LNCaP clone FGC (cell line): ENCODE measurements at regions not wholly inside any gene's neighbourhood (a gene's known extent, or its start where the extent isn't known, plus 50 kb on each side); places are given as distances from the start of the nearest gene placed in this dataset.

Experiments used
- DNase-seq: peaks from one replicate; pipeline ENCODE4 v3.0.0-alpha.2; 2011; ENCODE audit warnings: low read depth
- H3K4me3 ChIP-seq: 2 replicates; pipeline ENCODE4 v1.5.1; 2011; ENCODE audit warnings: mild to moderate bottlenecking, low read depth, low read length, control low read depth
- CTCF ChIP-seq: IDR thresholded peaks from 2 replicates; pipeline ENCODE4 v1.5.1; 2012; ENCODE audit warnings: mild to moderate bottlenecking; ENCODE audit not compliant: control insufficient read depth, insufficient read depth; ENCODE audit errors: extremely low read depth

GRCh38 chr1:30475966-30476365 is 247.4 kb downstream of the MATN1 start:
- no peak for DNase-seq
- no peak overlapping the region for H3K4me3 ChIP-seq
- TF ChIP-seq CTCF = no peak

GRCh38 chr1:30475201-30475600 is 248.2 kb downstream of the MATN1 start:
- no peak for DNase-seq
- H3K4me3 ChIP-seq = no peak overlapping the region
- no peak for TF ChIP-seq CTCF

- DNase-seq = no peak
- no peak for TF ChIP-seq CTCF
- no peak overlapping the region for H3K4me3 ChIP-seq
Observed at GRCh38 chr1:30474818-30475200, 248.6 kb downstream of the MATN1 start.

- no peak overlapping the region for H3K4me3 ChIP-seq
Observed at GRCh38 chr1:30473922-30474817, 249.2 kb downstream of the MATN1 start.

GRCh38 chr1:30472526-30472925 is 250.9 kb downstream of the MATN1 start:
- H3K4me3 ChIP-seq = no peak overlapping the region
- DNase-seq = no peak
- no peak for TF ChIP-seq CTCF

More at GRCh38 chr1:30473922-30474817, 249.2 kb downstream of the MATN1 start:
- no peak for DNase-seq
- no peak for TF ChIP-seq CTCF

- TF ChIP-seq CTCF = no peak
- H3K4me3 ChIP-seq = no peak overlapping the region
- DNase-seq = no peak
Observed at GRCh38 chr1:30472009-30472408, 251.4 kb downstream of the MATN1 start.

GRCh38 chr1:30471307-30471706 is 252.1 kb downstream of the MATN1 start:
- no peak overlapping the region for H3K4me3 ChIP-seq
- no peak for TF ChIP-seq CTCF

More at GRCh38 chr1:30471307-30471706, 252.1 kb downstream of the MATN1 start:
- DNase-seq = no peak
